ENCODE measurements at regions not wholly inside any gene's neighbourhood (a gene's known extent, or its start where the extent isn't known, plus 50 kb on each side); places are given as distances from the start of the nearest gene placed in this dataset.

GRCh38 chr5:86232246-86232645 lies 385.5 kb upstream of the COX7C start:
- no peak for TF ChIP-seq CTCF (IDR thresholded peaks at IDR 0.05; ENCODE audit: control extremely low read depth in 1 of 3, insufficient read depth in 1 of 3, low read depth in 1 of 3, low read length in 3 of 3)
- no peak for TF ChIP-seq EP300 (IDR thresholded peaks at IDR 0.05; ENCODE audit: borderline replicate concordance in 1 of 2, low read depth in 2 of 2, low read length in 2 of 2)
- TF ChIP-seq PHF8 (conservative IDR thresholded peaks at IDR 0.05; ENCODE audit: low read depth, low read length): no peak
- TF ChIP-seq RAD21 (IDR thresholded peaks at IDR 0.05 in 1 of 2, conservative IDR thresholded peaks at IDR 0.05 in 1 of 2; ENCODE audit: low read depth in 2 of 2, low read length in 2 of 2): no peak
- no peak for TF ChIP-seq NRF1 (IDR thresholded peaks at IDR 0.05; ENCODE audit: low read depth, low read length)
- TF ChIP-seq POLR2A (IDR thresholded peaks at IDR 0.05; ENCODE audit: control extremely low read depth in 1 of 2, low read depth in 2 of 2, low read length in 2 of 2): no peak
- TF ChIP-seq ZNF274 (IDR thresholded peaks at IDR 0.05; ENCODE audit: borderline replicate concordance, extremely low read depth, low read length): no peak
- TF ChIP-seq EZH2 (IDR thresholded peaks at IDR 0.05; ENCODE audit: low read depth, low read length, severe bottlenecking): no peak
- TF ChIP-seq GABPA (IDR thresholded peaks at IDR 0.05; ENCODE audit: borderline replicate concordance, insufficient read depth, low read length): no peak
- TF ChIP-seq MAX (IDR thresholded peaks at IDR 0.05): no peak

Data from H1 (cell line).